ENCODE measurements at regions not wholly inside any gene's neighbourhood (a gene's known extent, or its start where the extent isn't known, plus 50 kb on each side); places are given as distances from the start of the nearest gene placed in this dataset.
A peak's percentile ranks its signal among the peaks of the same experiment; 100 is the strongest.

DNA sequence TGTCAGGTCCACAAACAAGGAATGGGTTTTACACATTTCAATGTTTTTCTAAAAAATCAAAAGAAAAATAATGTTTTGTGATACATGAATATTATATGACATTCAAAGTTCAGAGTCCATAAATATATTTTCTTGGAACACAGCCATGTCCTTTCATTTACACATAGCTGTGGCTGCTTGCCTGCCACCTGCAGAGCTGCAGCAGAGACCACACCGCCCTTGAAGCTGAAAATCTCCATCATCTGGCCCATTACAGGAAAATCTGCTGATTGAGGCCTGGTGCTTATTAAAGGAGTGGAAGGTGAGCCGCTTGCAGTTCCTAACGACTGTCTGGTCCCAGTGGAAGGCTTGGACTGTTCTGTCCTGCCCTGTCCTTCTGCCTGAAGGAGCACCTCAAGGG is 232.6 kb upstream of the ADAMTS16 start:
- ATAC-seq (peak in 1 of 4 donors; percentile 48), FAIRE-seq (no peak), DNase-seq (no peak)
- no peaks in the 10 kb centered on the region for H3K27me3 ChIP-seq
- no peak overlapping the region for H3K4me3 ChIP-seq
- H3K36me3 ChIP-seq: no peaks in the 10 kb centered on the region
- no peaks in the 10 kb centered on the region for H3K4me1 ChIP-seq
- intact Hi-C loops (cut with DNase I): no loop called here
- WGBS, 2 donors: 17 to 19% methylated on average over 3 of the region's 3 CpGs
- TF ChIP-seq, protein P1, sequence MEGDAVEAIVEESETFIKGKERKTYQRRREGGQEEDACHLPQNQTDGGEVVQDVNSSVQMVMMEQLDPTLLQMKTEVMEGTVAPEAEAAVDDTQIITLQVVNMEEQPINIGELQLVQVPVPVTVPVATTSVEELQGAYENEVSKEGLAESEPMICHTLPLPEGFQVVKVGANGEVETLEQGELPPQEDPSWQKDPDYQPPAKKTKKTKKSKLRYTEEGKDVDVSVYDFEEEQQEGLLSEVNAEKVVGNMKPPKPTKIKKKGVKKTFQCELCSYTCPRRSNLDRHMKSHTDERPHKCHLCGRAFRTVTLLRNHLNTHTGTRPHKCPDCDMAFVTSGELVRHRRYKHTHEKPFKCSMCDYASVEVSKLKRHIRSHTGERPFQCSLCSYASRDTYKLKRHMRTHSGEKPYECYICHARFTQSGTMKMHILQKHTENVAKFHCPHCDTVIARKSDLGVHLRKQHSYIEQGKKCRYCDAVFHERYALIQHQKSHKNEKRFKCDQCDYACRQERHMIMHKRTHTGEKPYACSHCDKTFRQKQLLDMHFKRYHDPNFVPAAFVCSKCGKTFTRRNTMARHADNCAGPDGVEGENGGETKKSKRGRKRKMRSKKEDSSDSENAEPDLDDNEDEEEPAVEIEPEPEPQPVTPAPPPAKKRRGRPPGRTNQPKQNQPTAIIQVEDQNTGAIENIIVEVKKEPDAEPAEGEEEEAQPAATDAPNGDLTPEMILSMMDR (IDR thresholded peaks at IDR 0.05): no peak
- H3K27ac ChIP-seq: no peak overlapping the region
- H3K9me3 ChIP-seq: no peaks in the 10 kb centered on the region

DNA sequence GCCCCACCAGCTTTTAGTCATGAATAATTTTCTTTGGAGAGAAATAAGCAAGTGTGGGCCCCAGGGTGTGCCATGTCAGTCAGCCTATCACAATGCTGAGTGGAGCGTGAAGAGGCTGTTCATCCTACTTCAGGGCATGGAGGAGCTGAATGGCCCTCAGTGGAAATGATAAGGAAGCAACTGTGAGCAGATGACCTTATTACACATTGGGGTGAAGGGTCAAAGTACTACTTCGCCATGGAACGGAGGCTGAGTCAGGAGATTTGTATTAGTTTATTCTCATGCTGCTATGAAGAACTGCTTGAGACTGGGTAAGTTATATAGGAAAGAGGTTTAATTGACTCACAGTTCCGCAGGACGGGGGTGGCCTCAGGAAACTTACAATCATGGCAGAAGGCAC is 231.0 kb upstream of the ADAMTS16 start:
- DNase-seq (no peak), ATAC-seq (no peak), FAIRE-seq (no peak)
- H3K27ac ChIP-seq: no peak overlapping the region
- 69 to 86% methylated on average over 5 of the region's 5 CpGs for WGBS, 2 donors
- intact Hi-C loops (cut with DNase I): no loop called here
- H3K27me3 ChIP-seq: peaks cover 0 to 4% (median 0%) of the 10 kb centered on the region in 4 donors
- TF ChIP-seq, protein P1 (IDR thresholded peaks at IDR 0.05): no peak
- no peaks in the 10 kb centered on the region for H3K36me3 ChIP-seq
- no peak overlapping the region for H3K4me3 ChIP-seq
- H3K9me3 ChIP-seq: no peaks in the 10 kb centered on the region
- H3K4me1 ChIP-seq: no peaks in the 10 kb centered on the region

DNA sequence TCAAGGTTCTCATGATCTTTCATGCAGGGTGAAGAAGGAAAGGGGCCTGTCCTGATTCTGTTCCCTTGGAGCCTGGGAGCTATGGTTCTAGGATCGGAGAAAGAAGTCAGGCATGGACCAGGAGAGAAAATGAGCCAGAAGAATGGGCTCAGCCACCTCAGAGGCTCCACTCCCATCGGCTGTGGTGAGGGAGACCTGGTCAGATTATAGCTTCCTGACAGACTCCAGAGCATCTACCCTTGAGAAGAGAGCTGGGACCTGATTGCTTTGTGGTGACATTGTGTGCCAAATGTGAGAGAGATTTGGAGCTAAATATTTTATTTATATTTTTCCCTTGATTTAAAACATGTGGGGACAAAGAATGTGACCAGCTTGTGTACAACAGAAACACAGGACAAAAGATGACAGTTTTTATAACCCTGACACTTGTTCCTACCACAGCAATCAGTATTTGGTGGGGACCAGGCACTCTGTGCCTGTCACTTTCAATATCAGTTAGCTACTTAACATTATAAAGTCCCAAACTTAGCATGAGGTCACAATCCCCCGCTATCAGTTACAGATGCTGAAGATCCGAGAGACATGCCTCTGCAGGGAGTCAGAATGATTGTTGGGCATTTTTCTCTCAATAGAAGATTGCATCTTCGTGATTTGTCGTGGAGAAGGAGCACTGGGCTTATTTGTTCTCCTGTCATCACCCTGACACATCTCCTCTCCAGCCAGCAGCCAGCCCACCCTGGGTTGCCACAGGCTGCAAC is 228.3 kb upstream of the ADAMTS16 start:
- Histone ChIP-seq H3K36me3 (no peaks in the 10 kb centered on the region), H3K27ac (no peak overlapping the region), H3K4me1 (no peaks in the 10 kb centered on the region), H3K27me3 (peaks cover 0 to 8% (median 2%) of the 10 kb centered on the region in 4 donors), H3K4me3 (no peak overlapping the region), H3K9me3 (no peaks in the 10 kb centered on the region)
- ATAC-seq (no peak), FAIRE-seq (no peak), DNase-seq (no peak)
- TF ChIP-seq, protein P1 (IDR thresholded peaks at IDR 0.05): no peak
- WGBS, 2 donors: 60 to 74% methylated on average over 6 of the region's 6 CpGs
- intact Hi-C loops (cut with DNase I): no loop called here

DNA sequence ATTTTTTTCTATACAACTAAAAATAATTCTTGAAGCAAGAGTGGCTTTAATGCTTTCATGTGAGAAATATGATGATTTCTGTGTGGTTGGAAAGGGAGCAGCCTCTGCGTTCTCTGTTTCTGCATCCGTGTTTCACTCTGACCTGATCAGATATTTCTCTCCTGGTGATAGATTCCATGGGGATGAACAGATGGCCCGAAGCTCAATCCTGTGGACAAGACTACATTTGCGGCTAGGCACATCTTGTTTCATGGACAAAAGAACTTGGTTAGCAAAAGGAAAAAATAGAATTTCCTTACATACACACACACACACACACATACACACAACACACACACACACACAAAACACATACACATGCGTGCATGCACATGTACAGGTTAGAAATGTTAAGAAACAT is 218.2 kb upstream of the ADAMTS16 start:
- Histone ChIP-seq H3K4me1 (no peaks in the 10 kb centered on the region), H3K27me3 (peaks cover 0 to 9% (median 2%) of the 10 kb centered on the region in 4 donors), H3K36me3 (no peaks in the 10 kb centered on the region), H3K9me3 (no peaks in the 10 kb centered on the region), H3K4me3 (no peak overlapping the region), H3K27ac (no peak overlapping the region)
- FAIRE-seq: no peak
- intact Hi-C loops (cut with DNase I): no loop called here
- TF ChIP-seq, protein P1 (IDR thresholded peaks at IDR 0.05): no peak
- ATAC-seq: no peak
- 48 to 66% methylated on average over 5 of the region's 5 CpGs for whole genome bisulfite sequencing, 2 donors
- DNase-seq: no peak

DNA sequence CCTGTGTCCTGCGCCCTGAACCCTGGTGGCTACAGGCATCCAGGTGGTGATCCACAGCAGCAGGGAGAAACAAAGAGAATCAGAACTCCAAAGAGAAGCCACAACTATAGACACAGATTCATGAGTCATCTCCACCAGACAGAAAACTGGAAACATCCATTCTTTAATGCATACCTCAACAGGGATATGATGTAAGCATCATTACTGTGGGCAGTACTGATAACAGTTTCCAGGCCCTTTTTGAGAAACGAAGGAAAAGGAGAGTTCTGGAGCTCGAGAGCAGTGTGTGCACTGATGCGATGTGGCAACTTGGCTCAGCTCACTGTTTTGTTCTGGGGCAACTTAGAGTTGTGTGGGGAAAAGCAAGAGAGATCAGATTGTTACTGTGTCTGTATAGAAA is 215.6 kb upstream of the ADAMTS16 start:
- H3K27me3 ChIP-seq: no peaks in the 10 kb centered on the region
- no peaks in the 10 kb centered on the region for H3K4me1 ChIP-seq
- intact Hi-C loops (cut with DNase I): no loop called here
- FAIRE-seq: no peak
- H3K4me3 ChIP-seq: no peak overlapping the region
- no peaks in the 10 kb centered on the region for H3K9me3 ChIP-seq
- TF ChIP-seq, protein P1 (IDR thresholded peaks at IDR 0.05): no peak
- no peak overlapping the region for H3K27ac ChIP-seq
- no peak for ATAC-seq
- WGBS, 2 donors: 58 to 75% methylated on average over 4 of the region's 4 CpGs
- no peaks in the 10 kb centered on the region for H3K36me3 ChIP-seq
- no peak for DNase-seq

All from pancreas (tissue), 10 donors.